HG03095 (cell line): ENCODE measurements at regions not wholly inside any gene's neighbourhood (a gene's known extent, or its start where the extent isn't known, plus 50 kb on each side); places are given as distances from the start of the nearest gene placed in this dataset.
"Not testable (repeated sequence)": the region's sequence is repeated elsewhere in the genome, so short reads cannot be mapped to it uniquely, and the experiment has no call there.

Experiments used
- ATAC-seq: cut with Tn5 transposase; IDR thresholded peaks from one replicate; pipeline ENCODE4 v1.9.1; 2021; ENCODE audit warnings: moderate library complexity; ENCODE audit not compliant: unreplicated experiment

- no peak for ATAC-seq
These were observed 103.3 kb upstream of the FGGY start for GRCh38 chr1:59193443-59194093.

DNA sequence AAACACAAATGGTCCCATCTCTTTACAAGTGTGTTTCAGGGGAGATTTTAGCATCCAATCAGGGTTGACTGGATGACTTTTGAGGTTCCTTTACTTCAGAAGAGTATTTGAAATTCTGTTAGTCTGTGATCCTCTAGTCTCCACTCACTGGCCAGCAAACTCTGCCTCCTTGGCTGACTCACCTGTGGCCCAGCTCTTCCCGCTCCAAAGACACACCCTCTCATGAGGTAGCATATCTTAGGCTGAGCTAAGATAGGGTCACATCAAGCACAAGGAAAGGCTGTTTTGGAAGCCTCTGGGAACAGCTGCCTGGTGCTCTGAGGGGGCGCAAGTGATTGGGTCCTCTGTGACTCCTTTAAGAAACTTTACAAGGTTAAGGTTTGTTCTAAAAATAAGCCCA lies 102.3 kb upstream of the FGGY start:
- no peak for ATAC-seq

DNA sequence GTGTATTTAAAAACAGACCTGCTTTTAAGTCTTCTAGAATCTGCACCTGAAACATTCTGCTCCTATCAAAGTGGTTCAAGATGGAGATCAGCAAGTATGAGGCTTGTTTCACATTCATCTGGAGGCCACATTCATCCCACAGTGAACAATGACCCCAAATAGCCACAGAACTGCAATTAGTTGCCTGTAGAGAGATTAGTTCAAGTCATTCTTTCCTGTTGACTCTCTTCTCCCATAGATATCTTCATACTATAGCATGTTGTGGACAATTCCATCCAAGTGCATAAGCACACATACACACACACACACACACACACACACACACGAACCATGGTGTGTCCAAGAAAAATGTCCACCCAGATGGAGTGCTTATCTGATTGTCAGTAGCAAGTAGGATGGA lies 101.7 kb upstream of the FGGY start:
- ATAC-seq = no peak

- ATAC-seq = no peak
These were observed 98.3 kb upstream of the FGGY start for GRCh38 chr1:59198564-59198963.

GRCh38 chr1:59199147-59199546 lies 97.7 kb upstream of the FGGY start:
- ATAC-seq = no peak

GRCh38 chr1:59199719-59200376 lies 97.0 kb upstream of the FGGY start:
- ATAC-seq = no peak

GRCh38 chr1:59201341-59201740 lies 95.6 kb upstream of the FGGY start:
- no peak for ATAC-seq

- no peak for ATAC-seq
These were observed 94.4 kb upstream of the FGGY start for GRCh38 chr1:59202455-59202854.

DNA sequence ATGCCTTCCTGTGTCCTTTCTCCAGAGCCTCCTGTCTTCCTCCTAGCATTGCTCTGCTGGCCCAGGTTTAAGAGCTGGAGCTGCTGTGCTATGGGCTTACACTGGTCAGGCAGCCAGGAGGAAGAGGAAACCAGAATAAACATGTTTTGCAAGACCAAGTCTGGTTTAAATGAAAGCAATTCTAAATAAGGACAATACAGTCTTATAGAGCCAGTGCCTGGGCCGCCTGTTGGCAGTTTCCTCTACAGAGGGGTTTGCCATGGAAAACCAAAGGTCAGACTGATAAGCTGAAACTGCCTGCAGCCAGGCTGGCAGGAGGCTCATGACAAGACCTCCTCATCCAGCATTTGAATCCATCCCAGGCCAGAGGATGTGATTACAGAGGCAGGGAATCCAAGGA lies 92.9 kb upstream of the FGGY start:
- no peak for ATAC-seq

DNA sequence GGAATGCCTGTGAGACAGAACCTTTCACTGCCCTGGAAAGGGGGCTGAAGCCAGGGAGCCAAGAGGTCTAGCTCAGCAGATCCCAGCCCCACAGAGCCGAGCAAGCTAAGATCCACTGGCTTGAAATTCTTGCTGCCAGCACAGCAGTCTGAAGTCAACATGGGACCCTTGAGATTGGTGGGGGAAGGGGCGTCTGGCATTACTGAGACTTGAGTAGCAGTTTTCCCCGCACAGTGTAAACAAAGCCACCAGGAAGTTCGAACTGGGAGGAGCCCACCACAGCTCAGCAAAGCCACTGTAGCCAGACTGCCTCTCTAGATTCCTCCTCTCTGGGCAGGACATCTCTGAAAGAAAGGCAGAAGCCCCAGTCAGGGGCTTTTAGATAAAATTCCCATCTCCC lies 90.3 kb upstream of the FGGY start:
- not testable (repeated sequence) for ATAC-seq

DNA sequence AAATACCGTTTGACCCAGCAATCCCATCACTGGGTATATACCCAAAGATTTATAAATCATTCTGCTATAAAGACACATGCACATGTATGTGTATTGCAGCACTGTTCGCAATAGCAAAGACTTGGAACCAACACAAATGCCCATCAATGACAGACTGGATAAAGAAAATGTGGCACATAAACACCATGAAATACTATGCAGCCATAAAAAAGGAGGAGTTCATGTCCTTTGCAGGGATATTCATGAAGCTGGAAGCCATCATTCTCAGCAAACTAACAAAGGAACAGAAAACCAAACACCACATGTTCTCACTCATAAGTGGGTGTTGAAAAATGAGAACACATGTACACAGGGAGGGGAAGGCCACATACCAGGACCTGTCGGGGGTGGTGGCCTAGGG lies 86.5 kb upstream of the FGGY start:
- not testable (repeated sequence) for ATAC-seq

GRCh38 chr1:59212706-59213105 lies 84.2 kb upstream of the FGGY start:
- ATAC-seq = no peak

DNA sequence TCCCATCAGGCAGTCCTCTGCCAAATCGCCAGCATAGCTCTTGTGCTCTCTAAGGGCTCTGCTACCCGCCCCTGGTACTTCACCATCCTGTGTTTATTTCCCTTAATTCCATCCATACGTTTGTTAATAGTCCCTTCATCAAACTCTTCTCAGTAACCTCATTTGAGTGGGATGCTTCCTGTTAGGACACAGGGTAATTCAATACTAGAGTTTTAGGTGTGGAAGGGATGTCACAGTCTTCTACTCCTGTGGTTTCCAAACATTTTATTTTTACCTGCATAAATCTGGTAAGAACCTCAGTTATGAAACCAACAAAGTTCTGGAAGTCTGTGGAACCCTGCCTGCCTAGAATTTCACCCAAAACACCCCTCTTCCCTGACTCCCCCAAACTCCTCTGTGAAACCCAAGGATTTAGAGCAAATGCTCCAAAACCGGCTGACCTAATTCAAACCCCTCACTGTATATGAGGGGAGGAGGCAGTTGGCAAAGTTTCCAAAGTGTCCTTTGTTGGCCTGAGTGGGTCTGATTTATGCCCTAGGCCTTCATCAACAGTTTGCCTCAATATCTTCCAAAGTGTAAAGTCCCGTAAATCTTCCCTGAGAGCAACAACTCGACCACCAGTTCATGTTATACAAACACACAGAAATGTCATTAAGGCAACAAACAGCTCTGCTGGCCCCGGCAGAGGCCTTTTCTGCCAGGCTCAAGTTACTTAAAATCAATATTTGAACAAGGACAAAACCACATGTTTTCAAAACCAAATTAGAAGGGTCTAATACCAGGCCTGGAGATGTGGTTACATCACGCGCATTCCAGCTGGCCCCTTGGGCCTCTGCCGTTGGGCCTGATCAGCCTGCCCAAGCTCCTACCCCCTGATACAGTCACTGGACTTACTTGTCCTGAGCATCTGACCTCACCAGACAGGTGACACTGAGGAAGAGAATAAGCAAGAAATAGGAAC lies 82.4 kb upstream of the FGGY start:
- no peak for ATAC-seq

- no peak for ATAC-seq
These were observed 81.1 kb upstream of the FGGY start for GRCh38 chr1:59215766-59216291.

- ATAC-seq = not testable (repeated sequence)
These were observed 79.5 kb upstream of the FGGY start for GRCh38 chr1:59217439-59217838.

GRCh38 chr1:59218521-59219236 lies 78.2 kb upstream of the FGGY start:
- no peak for ATAC-seq

DNA sequence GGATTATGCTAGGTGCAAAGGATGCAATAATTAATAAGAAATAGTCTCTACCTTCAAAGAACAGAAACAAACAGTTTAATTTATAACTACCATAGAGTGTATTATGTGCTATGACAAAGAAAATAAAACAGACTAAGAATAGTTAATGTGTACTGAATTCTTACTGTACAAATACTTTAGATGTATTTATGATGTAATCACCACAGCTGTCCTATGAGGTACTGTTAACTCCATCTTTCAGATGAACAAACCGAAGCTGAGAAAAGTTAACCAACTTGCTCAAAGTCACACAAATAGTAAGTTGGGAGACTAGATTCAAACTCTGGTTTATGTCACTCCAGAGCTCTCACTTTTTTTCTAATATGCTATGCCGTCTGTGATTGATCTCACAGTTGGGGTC lies 77.0 kb upstream of the FGGY start:
- ATAC-seq = no peak

GRCh38 chr1:59220356-59220755 lies 76.5 kb upstream of the FGGY start:
- ATAC-seq = no peak

GRCh38 chr1:59223198-59223597 lies 73.7 kb upstream of the FGGY start:
- no peak for ATAC-seq

DNA sequence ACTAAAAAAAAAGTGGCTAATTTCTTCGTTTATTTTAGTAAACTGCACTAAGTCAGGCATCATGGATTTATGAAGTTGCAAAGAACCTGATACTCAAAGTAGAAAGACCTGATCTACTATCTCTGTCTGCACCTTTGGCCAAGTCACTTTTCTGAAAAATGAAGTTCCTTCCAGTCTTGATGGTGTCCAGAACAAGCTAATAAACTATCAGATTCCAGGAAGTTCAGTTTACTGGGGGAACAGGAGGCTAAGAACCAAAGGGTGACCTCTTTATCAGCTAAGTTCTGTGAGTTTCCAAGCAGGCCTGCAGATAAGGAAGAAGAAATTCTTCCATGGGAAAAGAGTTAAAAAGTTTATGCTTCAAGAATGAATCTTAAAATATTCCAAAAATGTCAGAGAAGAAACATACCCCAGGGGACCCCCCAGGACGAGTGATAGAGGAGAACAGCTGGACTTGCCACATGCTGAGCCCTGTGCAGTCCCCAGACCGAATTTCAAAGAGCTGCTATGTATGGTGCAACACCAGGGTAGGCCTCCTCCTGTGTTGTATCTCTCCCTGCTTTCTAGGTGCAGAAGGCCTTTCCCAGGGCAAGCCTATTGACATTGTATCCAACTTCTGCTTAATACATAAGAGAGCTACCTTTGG lies 72.8 kb upstream of the FGGY start:
- ATAC-seq = no peak
